MCF 10A (cell line): ENCODE measurements at regions not wholly inside any gene's neighbourhood (a gene's known extent, or its start where the extent isn't known, plus 50 kb on each side); places are given as distances from the start of the nearest gene placed in this dataset.

Source experiments
- BruUV-seq: library from RNA; stranded (reverse); fragments of 400-500 nt; replicated peaks from 2 replicates; lab custom pipeline; 2021; lab: Mats Ljungman, UMichigan
- CTCF ChIA-PET: fragments of 300-600 bp; sonication (Branson Sonifier 250); formaldehyde crosslinking; extraction: SDS; loops from one replicate; lab custom pipeline; 2021; ENCODE audit warnings: antibody characterized with exemption, inconsistent platforms; lab: Yijun Ruan, JAX
- POLR2A ChIA-PET: fragments of 300-600, 350-650 bp; sonication (Branson Sonifier 250); formaldehyde crosslinking; extraction: SDS; loops from one replicate; lab custom pipeline; 2020; ENCODE audit warnings: antibody characterized with exemption, inconsistent platforms; lab: Yijun Ruan, JAX
- DNase-seq: peaks from one replicate; pipeline ENCODE4 v3.0.0-alpha.2; 2018; ENCODE audit not compliant: unreplicated experiment
- H3K27ac Mint-ChIP-seq: one replicate; pipeline ENCODE4 v1.8.0; 2022; ENCODE audit warnings: mild to moderate bottlenecking, low read depth, mixed read lengths; ENCODE audit not compliant: unreplicated experiment
- H3K27me3 Mint-ChIP-seq: one replicate; pipeline ENCODE4 v1.8.0; 2022; ENCODE audit warnings: mixed read lengths; ENCODE audit not compliant: insufficient read depth, unreplicated experiment
- H3K36me3 Mint-ChIP-seq: one replicate; pipeline ENCODE4 v1.8.0; 2022; ENCODE audit warnings: mild to moderate bottlenecking, moderate library complexity, mixed read lengths; ENCODE audit not compliant: insufficient read depth, unreplicated experiment
- H3K4me1 Mint-ChIP-seq: one replicate; pipeline ENCODE4 v1.8.0; 2022; ENCODE audit warnings: mixed read lengths; ENCODE audit not compliant: insufficient read depth, unreplicated experiment
- H3K4me3 Mint-ChIP-seq: one replicate; pipeline ENCODE4 v1.8.0; 2022; ENCODE audit warnings: mild to moderate bottlenecking, moderate library complexity, mixed read lengths; ENCODE audit not compliant: unreplicated experiment
- H3K9me3 Mint-ChIP-seq: one replicate; pipeline ENCODE4 v1.8.0; 2022; ENCODE audit warnings: mixed read lengths; ENCODE audit not compliant: unreplicated experiment
- CTCF ChIP-seq: fragments of 200-600 bp; IDR thresholded peaks from one replicate; pipeline ENCODE4 v1.8.0; 2022; ENCODE audit warnings: antibody characterized with exemption, mild to moderate bottlenecking; ENCODE audit not compliant: unreplicated experiment
- intact Hi-C: fragments of 100-400 bp; cut with micrococcal nuclease; formaldehyde crosslinking; loops from 2 replicates; pipeline ENCODE4 v1.14.1; 2022

GRCh38 chr7:106471686-106472440 lies 187.1 kb upstream of the NAMPT start:
- no peaks in the 10 kb centered on the region for H3K4me1 Mint-ChIP-seq
- no peak overlapping the region for H3K4me3 Mint-ChIP-seq
- ChIA-PET POLR2A (interaction anchor here (0.7 kb wide), 1 partner anchor 204 kb away, joined by 3 read pairs; no protein-coding TSS in a partner anchor), CTCF (interaction anchor here (1.1 kb wide), 1 partner anchor 295 kb away, joined by 5 read pairs; no protein-coding TSS in a partner anchor)
- H3K9me3 Mint-ChIP-seq: peaks cover 7% of the 10 kb centered on the region
- H3K36me3 Mint-ChIP-seq: no peaks in the 10 kb centered on the region
- no peak for DNase-seq
- TF ChIP-seq CTCF: no peak
- no peak overlapping the region for H3K27ac Mint-ChIP-seq
- H3K27me3 Mint-ChIP-seq: no peaks in the 10 kb centered on the region
- BruUV-seq: no TSS peak
- intact Hi-C loops: no loop called here

GRCh38 chr7:106471021-106471420 lies 186.2 kb upstream of the NAMPT start:
- ChIA-PET POLR2A (no interaction called here), CTCF (no interaction called here)
- Mint-ChIP-seq H3K9me3 (peaks cover 7% of the 10 kb centered on the region), H3K36me3 (no peaks in the 10 kb centered on the region), H3K4me3 (no peak overlapping the region), H3K27ac (no peak overlapping the region), H3K27me3 (no peaks in the 10 kb centered on the region), H3K4me1 (no peaks in the 10 kb centered on the region)
- no peak for TF ChIP-seq CTCF
- DNase-seq: no peak
- BruUV-seq: no TSS peak
- intact Hi-C loops: no loop called here

- ChIA-PET CTCF (interaction anchor here (1.2 to 9.7 kb wide), 2 partner anchors 48 to 290 kb away, joined by 3 to 346 read pairs; no protein-coding TSS in a partner anchor), POLR2A (interaction anchor here (0.6 kb wide), 1 partner anchor 1238 kb away, joined by 3 read pairs; no protein-coding TSS in a partner anchor)
- DNase-seq: no peak
- H3K27ac Mint-ChIP-seq: no peak overlapping the region
- H3K36me3 Mint-ChIP-seq: no peaks in the 10 kb centered on the region
- no TSS peak for BruUV-seq
- no peak for TF ChIP-seq CTCF
- intact Hi-C loops: no loop called here
- H3K4me1 Mint-ChIP-seq: no peaks in the 10 kb centered on the region
- H3K27me3 Mint-ChIP-seq: no peaks in the 10 kb centered on the region
- no peak overlapping the region for H3K4me3 Mint-ChIP-seq
- peaks cover 7% of the 10 kb centered on the region for H3K9me3 Mint-ChIP-seq
These were observed 182.1 kb upstream of the NAMPT start for GRCh38 chr7:106466867-106467266.

- peaks cover 7% of the 10 kb centered on the region for H3K9me3 Mint-ChIP-seq
- H3K27me3 Mint-ChIP-seq: no peaks in the 10 kb centered on the region
- H3K27ac Mint-ChIP-seq: no peak overlapping the region
- ChIA-PET POLR2A (no interaction called here), CTCF (interaction anchor here (0.8 to 9.7 kb wide), 4 partner anchors 289 to 1080 kb away, joined by 3 to 346 read pairs (median 4); no protein-coding TSS in a partner anchor)
- intact Hi-C loops: no loop called here
- H3K36me3 Mint-ChIP-seq: no peaks in the 10 kb centered on the region
- H3K4me1 Mint-ChIP-seq: no peaks in the 10 kb centered on the region
- no TSS peak for BruUV-seq
- no peak overlapping the region for H3K4me3 Mint-ChIP-seq
- DNase-seq: no peak
- no peak for TF ChIP-seq CTCF
These were observed 181.1 kb upstream of the NAMPT start for GRCh38 chr7:106465704-106466468.
